Cerebellar nuclear complex (tissue), 1 donor: ENCODE measurements at regions not wholly inside any gene's neighbourhood (a gene's known extent, or its start where the extent isn't known, plus 50 kb on each side); places are given as distances from the start of the nearest gene placed in this dataset.
"Not testable (repeated sequence)": the region's sequence is repeated elsewhere in the genome, so short reads cannot be mapped to it uniquely, and the experiment has no call there.

ENCODE experiments used
- DNase-seq, 2 experiments: peaks; one replicate each; lab custom pipeline; 2025; lab: John Stamatoyannopoulos, UW

DNA sequence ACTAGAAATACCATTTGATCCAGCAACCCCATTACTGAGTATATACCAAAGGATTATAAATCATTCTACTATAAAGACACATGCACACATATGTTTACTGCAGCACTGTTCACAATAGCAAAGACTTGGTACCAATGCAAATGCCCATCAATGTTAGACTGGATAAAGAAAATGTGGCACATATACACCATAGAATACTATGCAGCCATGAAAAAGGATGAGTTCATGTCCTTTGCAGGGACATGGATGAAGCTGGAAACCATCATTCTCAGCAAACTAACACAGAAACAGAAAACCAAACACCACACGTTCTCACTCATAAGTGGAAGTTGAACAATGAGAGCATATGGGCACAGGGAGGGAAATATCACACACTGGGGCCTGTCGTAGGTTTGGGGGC is 106.0 kb downstream of the SPATA18 start:
- not testable (repeated sequence) for DNase-seq

- DNase-seq: no peak
Measured at GRCh38 chr4:52157641-52158316, 106.7 kb downstream of the SPATA18 start.

GRCh38 chr4:52160859-52161258 is 109.8 kb downstream of the SPATA18 start:
- no peak for DNase-seq

- no peak for DNase-seq
Measured at GRCh38 chr4:52164116-52164515, 113.0 kb downstream of the SPATA18 start.

- DNase-seq: no peak
Measured at GRCh38 chr4:52172166-52172565, 121.1 kb downstream of the SPATA18 start.

DNA sequence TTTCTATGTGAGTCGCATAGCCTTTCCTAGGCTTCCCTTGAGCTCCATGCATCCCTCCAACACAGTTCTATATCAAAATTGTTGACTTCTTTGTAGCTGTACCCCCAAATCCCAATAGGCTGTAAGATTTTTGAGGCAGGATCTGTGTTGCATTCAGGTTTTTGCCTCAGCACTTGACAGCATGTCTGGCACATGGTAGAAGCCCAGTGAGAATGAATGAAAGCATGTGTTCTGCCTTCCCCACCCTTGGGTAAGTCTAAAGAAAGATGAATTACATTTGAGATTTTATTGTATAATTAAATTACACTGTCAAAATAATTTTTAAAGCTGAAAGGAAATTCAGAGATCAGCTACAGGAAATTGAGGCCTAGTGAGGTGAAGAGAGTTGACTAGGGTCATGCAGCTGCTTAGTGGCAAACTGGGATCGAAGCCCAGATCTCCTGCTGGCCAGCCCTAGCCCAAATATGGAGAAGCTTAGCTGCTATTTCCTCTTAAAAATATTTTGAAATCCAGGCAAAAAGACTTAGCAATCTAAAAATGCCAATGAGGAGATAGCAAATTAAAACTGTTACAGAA is 122.5 kb downstream of the SPATA18 start:
- no peak for DNase-seq

GRCh38 chr4:52187603-52188002 is 136.5 kb downstream of the SPATA18 start:
- DNase-seq: no peak

DNA sequence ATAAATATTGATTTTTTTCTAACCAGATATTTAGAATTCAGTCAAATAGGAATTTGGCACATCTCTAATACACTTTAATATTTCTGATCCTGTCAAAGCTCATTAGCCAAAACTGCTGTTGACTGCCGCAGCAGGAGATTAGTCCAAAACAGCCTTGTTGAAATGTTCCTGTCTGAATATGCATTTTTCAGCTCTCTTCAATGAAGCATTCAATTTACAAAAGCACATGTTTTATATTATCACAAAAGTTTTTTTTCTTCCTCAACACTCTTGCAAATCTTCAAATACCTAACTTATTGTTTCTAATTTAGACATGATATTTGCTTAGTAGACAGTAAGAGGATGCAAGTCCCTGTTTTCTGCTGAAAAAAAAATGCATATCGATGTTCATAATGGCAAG is 140.9 kb downstream of the SPATA18 start:
- DNase-seq: no peak

DNA sequence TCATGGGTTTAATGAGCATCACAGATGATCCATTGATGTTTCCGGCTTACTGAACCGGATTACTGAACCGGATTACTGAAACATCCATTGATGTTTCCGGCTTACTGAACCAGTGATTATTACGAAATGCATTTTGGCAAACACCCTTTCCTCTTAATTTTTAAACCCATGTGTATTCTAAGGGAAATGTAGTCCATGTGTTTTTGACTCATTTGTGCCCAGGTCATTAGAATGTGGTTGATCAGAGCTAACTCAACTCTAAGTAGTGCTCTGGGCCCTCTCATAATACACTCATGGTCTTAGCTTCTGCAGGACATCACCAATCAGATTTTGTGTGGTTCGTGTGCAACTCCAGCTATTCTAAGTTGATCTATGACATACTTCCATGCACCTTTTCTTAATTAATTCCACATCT is 141.6 kb downstream of the SPATA18 start:
- no peak for DNase-seq

DNA sequence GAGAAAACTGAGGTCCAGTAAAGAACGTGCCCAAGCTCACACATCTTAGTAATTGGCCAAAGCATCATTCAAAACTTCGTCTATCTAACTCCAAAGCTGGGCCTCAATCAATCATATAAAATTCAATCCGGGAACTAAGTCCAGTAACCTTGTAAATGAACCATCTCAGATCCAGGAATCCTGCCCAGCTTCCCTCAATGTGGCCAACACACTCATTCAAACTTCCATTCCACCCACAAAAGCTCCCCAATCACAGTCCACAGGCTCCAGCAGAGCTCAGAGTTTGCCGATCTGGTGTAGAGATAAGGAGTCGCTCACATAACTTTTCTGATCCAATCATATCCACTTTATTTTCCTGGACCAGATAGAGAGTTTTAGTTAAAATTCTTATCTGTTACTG is 144.8 kb downstream of the SPATA18 start:
- DNase-seq: no peak

- DNase-seq: no peak
Measured at GRCh38 chr4:52196606-52197130, 145.6 kb downstream of the SPATA18 start.

GRCh38 chr4:52197306-52197705 is 146.2 kb downstream of the SPATA18 start:
- no peak for DNase-seq

- no peak for DNase-seq
Measured at GRCh38 chr4:52198294-52198693, 147.2 kb downstream of the SPATA18 start.

GRCh38 chr4:52199574-52200338 is 148.7 kb downstream of the SPATA18 start:
- no peak for DNase-seq

DNA sequence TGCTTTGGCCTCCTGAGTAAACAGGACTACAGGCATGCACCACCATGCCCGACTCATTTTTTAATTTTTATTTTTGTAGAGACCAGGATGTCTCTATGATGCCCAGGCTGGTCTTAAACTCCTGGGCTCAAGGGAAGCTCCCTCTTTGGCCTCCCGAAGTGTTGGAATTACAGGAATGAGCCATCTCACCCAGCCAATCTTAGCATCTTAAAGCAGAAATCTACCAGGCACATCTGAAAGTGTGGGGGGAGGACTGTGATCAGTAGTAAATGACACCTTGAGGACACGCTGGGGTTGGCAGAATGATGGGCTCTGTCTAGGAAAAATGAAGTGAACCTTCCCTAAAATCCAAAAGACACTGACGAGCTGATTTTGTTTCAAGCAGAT is 149.2 kb downstream of the SPATA18 start:
- no peak for DNase-seq

GRCh38 chr4:52201715-52202114 is 150.6 kb downstream of the SPATA18 start:
- DNase-seq: no peak

DNA sequence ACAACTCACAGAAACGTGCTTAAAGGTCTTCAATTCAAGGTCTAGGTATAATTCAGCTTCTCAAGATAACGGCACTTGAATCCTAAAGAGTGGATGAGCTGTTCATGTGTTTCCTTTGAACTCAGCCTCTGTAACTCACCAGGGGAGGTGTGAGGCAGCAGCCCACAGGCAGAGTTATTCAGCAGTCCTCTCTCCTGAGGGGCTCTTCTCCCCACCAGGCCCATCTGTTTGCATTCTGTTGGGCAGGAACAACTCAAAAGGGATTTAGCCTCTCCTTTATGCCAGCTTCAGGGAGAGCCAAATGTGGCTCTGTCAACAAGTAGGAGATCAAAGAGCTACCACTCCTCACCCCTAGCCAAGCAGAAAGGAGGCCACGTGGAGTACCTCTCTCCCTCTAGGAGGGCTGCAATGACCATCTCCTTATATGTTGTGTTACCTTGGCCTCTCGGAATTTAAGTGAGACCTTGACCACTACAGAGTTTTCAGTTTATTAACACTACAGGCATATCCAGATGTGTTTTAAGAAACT is 151.2 kb downstream of the SPATA18 start:
- DNase-seq: no peak

DNA sequence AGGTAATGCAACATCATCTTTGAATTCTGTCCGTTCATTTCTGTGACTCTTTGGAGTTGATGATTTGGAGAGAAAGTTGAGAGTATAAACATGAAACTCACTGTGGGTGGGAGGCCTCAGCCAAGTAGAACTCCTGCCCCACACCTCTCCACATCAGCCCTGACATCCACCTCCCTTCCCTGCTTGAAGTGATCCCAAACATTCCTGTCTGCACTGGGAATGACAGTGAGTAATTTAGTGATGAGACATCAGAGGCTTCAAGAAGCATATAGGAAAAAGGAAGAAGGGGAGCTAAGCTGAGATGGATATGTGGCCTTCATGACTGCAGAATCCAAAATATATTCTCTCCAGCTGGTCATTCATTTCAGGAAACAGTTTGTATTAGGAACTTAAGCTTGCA is 151.8 kb downstream of the SPATA18 start:
- DNase-seq: no peak

- no peak for DNase-seq
Measured at GRCh38 chr4:52203351-52203750, 152.2 kb downstream of the SPATA18 start.

DNA sequence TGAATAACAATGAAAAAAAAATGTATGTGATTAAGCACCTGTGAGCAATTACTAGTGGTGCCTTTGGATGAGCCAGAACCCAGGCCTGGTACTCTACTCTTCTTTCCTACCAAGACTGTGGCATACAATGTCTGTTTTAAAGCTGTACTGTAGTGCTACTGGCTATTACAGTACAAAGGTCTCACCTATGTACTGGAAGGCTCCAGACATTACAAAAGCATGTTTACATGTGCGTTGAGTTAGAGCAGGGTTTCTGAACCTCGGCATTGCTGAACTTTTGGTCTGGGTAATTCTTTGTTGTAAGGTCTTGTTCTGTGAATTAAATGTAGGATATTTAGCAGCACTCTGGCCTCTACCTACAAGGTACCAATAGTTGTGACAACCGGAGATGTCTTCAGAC is 153.8 kb downstream of the SPATA18 start:
- no peak for DNase-seq

GRCh38 chr4:52207146-52207545 is 156.0 kb downstream of the SPATA18 start:
- not testable (repeated sequence) for DNase-seq

DNA sequence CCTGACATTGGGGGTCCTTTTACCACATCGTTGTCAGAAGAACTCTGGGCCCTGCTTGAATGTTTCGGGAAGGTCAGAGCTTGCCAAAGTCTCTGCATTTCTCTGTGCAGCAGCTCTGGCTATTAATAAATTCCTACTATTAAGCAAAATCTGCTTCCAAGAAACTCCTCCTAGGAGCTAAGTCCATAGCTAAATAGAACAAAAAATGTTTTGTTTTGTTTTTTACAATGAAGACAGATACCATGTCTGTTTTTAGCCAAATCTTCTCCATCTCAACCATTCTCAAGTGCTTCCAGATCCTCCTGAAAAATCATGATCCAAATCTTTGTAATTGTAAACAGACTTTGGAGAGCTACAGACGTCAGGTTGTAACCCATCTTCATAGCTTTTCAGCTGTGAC is 161.6 kb downstream of the SPATA18 start:
- no peak for DNase-seq

DNA sequence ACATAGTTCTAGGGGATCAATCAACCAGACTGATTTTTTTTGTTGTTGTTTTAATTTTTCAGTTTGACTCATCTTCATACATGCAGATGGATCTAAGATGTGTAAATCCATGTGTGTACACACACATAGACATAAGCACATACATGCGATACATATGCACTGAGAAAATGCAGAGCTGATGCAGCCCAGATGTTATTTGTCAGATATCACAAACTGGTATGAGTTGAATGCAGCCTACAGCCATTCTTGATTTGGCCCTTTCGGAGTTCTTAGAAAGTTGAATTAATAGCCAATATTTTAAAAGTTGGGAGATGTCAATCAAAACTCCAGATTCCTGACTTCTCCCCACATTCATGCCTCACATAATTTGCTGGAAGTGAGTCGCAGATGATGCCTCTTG is 180.4 kb downstream of the SPATA18 start:
- no peak for DNase-seq
